ENCODE measurements at regions not wholly inside any gene's neighbourhood (a gene's known extent, or its start where the extent isn't known, plus 50 kb on each side); places are given as distances from the start of the nearest gene placed in this dataset.

DNA sequence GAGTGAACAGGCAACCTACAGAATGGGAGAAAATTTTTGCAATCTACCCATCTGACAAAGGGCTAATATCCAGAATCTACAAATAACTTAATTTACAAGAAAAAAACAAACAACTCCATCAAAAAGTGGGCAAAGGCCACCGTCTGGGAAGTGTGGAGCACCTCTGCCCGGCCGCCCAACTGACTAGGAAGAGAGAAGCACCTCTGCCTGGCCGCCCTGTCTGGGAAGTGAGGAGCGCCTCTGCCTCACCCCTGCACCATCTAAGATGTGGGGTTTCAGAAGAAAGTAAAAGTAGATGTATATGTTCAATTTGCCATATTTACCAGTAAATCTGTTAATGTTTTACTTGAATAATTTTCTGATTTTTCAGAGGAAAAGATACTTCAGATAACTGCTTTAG lies 108.1 kb upstream of the TMEM161B start:
- Histone ChIP-seq H3K27ac (ENCODE audit: low read depth, low read length) (no peak overlapping the region), H3K4me1 (ENCODE audit: control insufficient read depth, low read length) (no peaks in the 10 kb centered on the region), H4K20me1 (ENCODE audit: control insufficient read depth, insufficient read depth, low read depth, low read length) (no peaks in the 10 kb centered on the region), H3F3A (ENCODE audit: control insufficient read depth, insufficient read depth) (no peaks in the 10 kb centered on the region), H3K27me3 (ENCODE audit: control insufficient read depth, low read length) (no peaks in the 10 kb centered on the region), H3K36me3 (ENCODE audit: control insufficient read depth, low read length) (no peaks in the 10 kb centered on the region), H3K4me3 (ENCODE audit: low read length) (no peak overlapping the region), H3K79me2 (ENCODE audit: control insufficient read depth, low read length) (no peaks in the 10 kb centered on the region), H3K4me2 (ENCODE audit: low read length) (no peak overlapping the region), H3K9me2 (replicated peaks; ENCODE audit: control insufficient read depth, low read length) (no peaks in the 10 kb centered on the region), H3K9me3 (ENCODE audit: control insufficient read depth, insufficient read depth, low read length) (no peaks in the 10 kb centered on the region)
- no peak for TF ChIP-seq EZH2phosphoT487 (IDR thresholded peaks at IDR 0.05; ENCODE audit: borderline replicate concordance, low read length)

DNA sequence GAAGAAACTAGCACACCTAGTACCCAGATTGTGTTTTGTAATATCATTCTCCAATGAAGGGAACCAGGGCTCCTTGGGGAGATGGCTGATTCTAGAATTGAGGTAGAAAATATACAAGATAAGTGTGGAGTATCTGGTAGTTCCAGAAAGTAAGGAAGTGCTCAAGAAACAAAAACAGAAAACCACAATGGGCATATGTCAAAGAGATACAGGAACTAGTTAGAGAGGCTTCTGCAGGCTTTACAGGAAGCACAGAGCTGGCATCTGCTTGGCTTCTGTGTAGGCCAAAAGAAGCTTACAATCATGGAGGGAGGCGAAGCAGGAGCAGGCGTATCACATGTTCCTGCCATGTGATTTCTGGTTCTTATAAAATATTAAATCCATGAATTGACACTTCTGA lies 105.7 kb upstream of the TMEM161B start:
- Histone ChIP-seq H3F3A (ENCODE audit: control insufficient read depth, insufficient read depth) (no peaks in the 10 kb centered on the region), H3K79me2 (ENCODE audit: control insufficient read depth, low read length) (no peaks in the 10 kb centered on the region), H3K36me3 (ENCODE audit: control insufficient read depth, low read length) (no peaks in the 10 kb centered on the region), H3K27me3 (ENCODE audit: control insufficient read depth, low read length) (no peaks in the 10 kb centered on the region), H3K27ac (ENCODE audit: low read depth, low read length) (no peak overlapping the region), H3K4me3 (ENCODE audit: low read length) (no peak overlapping the region), H3K9me3 (ENCODE audit: control insufficient read depth, insufficient read depth, low read length) (no peaks in the 10 kb centered on the region), H3K4me1 (ENCODE audit: control insufficient read depth, low read length) (no peaks in the 10 kb centered on the region), H4K20me1 (ENCODE audit: control insufficient read depth, insufficient read depth, low read depth, low read length) (no peaks in the 10 kb centered on the region), H3K9me2 (replicated peaks; ENCODE audit: control insufficient read depth, low read length) (no peaks in the 10 kb centered on the region), H3K4me2 (ENCODE audit: low read length) (no peak overlapping the region)
- TF ChIP-seq, protein P1, sequence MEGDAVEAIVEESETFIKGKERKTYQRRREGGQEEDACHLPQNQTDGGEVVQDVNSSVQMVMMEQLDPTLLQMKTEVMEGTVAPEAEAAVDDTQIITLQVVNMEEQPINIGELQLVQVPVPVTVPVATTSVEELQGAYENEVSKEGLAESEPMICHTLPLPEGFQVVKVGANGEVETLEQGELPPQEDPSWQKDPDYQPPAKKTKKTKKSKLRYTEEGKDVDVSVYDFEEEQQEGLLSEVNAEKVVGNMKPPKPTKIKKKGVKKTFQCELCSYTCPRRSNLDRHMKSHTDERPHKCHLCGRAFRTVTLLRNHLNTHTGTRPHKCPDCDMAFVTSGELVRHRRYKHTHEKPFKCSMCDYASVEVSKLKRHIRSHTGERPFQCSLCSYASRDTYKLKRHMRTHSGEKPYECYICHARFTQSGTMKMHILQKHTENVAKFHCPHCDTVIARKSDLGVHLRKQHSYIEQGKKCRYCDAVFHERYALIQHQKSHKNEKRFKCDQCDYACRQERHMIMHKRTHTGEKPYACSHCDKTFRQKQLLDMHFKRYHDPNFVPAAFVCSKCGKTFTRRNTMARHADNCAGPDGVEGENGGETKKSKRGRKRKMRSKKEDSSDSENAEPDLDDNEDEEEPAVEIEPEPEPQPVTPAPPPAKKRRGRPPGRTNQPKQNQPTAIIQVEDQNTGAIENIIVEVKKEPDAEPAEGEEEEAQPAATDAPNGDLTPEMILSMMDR (IDR thresholded peaks at IDR 0.05; ENCODE audit: low read depth, low read length, poor library complexity, severe bottlenecking) = no peak
- no peak for TF ChIP-seq EZH2phosphoT487 (IDR thresholded peaks at IDR 0.05; ENCODE audit: borderline replicate concordance, low read length)

DNA sequence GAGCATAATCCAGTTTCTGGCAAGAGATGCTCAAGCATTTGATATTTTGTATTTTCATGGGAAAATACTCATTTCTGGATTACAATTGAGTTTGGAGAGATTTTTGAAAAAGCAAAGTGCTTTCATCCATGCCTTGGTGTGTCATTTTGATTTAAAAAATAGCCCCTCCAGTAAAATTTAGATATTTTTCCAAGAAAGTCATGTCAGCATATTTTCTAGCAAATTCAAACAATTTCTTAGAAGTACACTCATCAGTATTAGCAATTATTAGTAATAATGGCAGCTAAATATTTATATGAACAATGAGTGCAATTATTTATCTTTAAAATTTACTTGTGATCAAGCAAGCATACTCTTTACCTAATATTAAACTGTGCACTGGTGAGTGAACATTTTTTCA lies 102.2 kb upstream of the TMEM161B start:
- H4K20me1 ChIP-seq (ENCODE audit: control insufficient read depth, insufficient read depth, low read depth, low read length) = no peaks in the 10 kb centered on the region
- H3F3A ChIP-seq (ENCODE audit: control insufficient read depth, insufficient read depth) = no peaks in the 10 kb centered on the region
- no peaks in the 10 kb centered on the region for H3K36me3 ChIP-seq (ENCODE audit: control insufficient read depth, low read length)
- no peak overlapping the region for H3K27ac ChIP-seq (ENCODE audit: low read depth, low read length)
- TF ChIP-seq, protein P1 (IDR thresholded peaks at IDR 0.05; ENCODE audit: low read depth, low read length, poor library complexity, severe bottlenecking) = no peak
- TF ChIP-seq EZH2phosphoT487 (IDR thresholded peaks at IDR 0.05; ENCODE audit: borderline replicate concordance, low read length) = no peak
- no peaks in the 10 kb centered on the region for H3K79me2 ChIP-seq (ENCODE audit: control insufficient read depth, low read length)
- no peak overlapping the region for H3K4me2 ChIP-seq (ENCODE audit: low read length)
- no peaks in the 10 kb centered on the region for H3K4me1 ChIP-seq (ENCODE audit: control insufficient read depth, low read length)
- H3K27me3 ChIP-seq (ENCODE audit: control insufficient read depth, low read length) = no peaks in the 10 kb centered on the region
- no peaks in the 10 kb centered on the region for H3K9me2 ChIP-seq (replicated peaks; ENCODE audit: control insufficient read depth, low read length)
- no peaks in the 10 kb centered on the region for H3K9me3 ChIP-seq (ENCODE audit: control insufficient read depth, insufficient read depth, low read length)
- no peak overlapping the region for H3K4me3 ChIP-seq (ENCODE audit: low read length)

DNA sequence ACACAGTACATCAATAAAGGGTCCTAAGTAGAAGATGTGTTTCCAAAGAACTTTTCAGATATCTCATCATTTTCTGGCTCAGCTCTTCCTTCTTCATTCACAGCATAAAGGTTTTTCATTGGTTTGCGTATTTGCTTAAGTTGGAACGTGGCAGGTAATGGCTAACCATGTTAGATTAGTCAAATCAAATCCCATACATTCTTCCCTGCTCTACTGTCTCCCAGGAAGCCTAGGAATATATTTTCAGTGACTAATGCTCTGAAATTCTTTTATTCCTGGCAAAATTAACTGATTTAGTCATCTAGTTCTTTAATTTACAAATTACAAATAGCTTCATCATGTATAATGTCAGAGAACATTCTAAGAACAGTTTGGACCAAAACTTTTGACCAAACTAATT lies 99.6 kb upstream of the TMEM161B start:
- Histone ChIP-seq H3F3A (ENCODE audit: control insufficient read depth, insufficient read depth) (no peaks in the 10 kb centered on the region), H3K4me1 (ENCODE audit: control insufficient read depth, low read length) (no peaks in the 10 kb centered on the region), H4K20me1 (ENCODE audit: control insufficient read depth, insufficient read depth, low read depth, low read length) (no peaks in the 10 kb centered on the region), H3K9me2 (replicated peaks; ENCODE audit: control insufficient read depth, low read length) (no peaks in the 10 kb centered on the region), H3K27ac (ENCODE audit: low read depth, low read length) (no peak overlapping the region), H3K4me2 (ENCODE audit: low read length) (no peak overlapping the region), H3K27me3 (ENCODE audit: control insufficient read depth, low read length) (no peaks in the 10 kb centered on the region), H3K79me2 (ENCODE audit: control insufficient read depth, low read length) (no peaks in the 10 kb centered on the region), H3K4me3 (ENCODE audit: low read length) (no peak overlapping the region), H3K9me3 (ENCODE audit: control insufficient read depth, insufficient read depth, low read length) (no peaks in the 10 kb centered on the region), H3K36me3 (ENCODE audit: control insufficient read depth, low read length) (no peaks in the 10 kb centered on the region)
- no peak for TF ChIP-seq EZH2phosphoT487 (IDR thresholded peaks at IDR 0.05; ENCODE audit: borderline replicate concordance, low read length)
- TF ChIP-seq, protein P1 (IDR thresholded peaks at IDR 0.05; ENCODE audit: low read depth, low read length, poor library complexity, severe bottlenecking) = no peak

All from DOHH2 (cell line).